GM19238 (cell line): ENCODE measurements at regions not wholly inside any gene's neighbourhood (a gene's known extent, or its start where the extent isn't known, plus 50 kb on each side); places are given as distances from the start of the nearest gene placed in this dataset.
"Not testable (repeated sequence)": the region's sequence is repeated elsewhere in the genome, so short reads cannot be mapped to it uniquely, and the experiment has no call there.

Experiments
- DNase-seq: peaks from one replicate; pipeline ENCODE4 v3.0.0; 2011; ENCODE audit warnings: low spot score; ENCODE audit not compliant: insufficient read length

GRCh38 chr1:147103416-147104155 lies 68.7 kb downstream of the PRKAB2 start:
- DNase-seq: not testable (repeated sequence)

GRCh38 chr1:147099192-147099591 lies 73.1 kb downstream of the PRKAB2 start:
- DNase-seq: no peak

- DNase-seq: not testable (repeated sequence)
Observed at GRCh38 chr1:147098338-147098973, 73.8 kb downstream of the PRKAB2 start.

- DNase-seq: no peak
Observed at GRCh38 chr1:147095691-147096090, 76.6 kb downstream of the PRKAB2 start.

- DNase-seq: no peak
Observed at GRCh38 chr1:147091801-147092200, 80.5 kb downstream of the PRKAB2 start.

- DNase-seq: no peak
Observed at GRCh38 chr1:147089457-147089856, 82.8 kb downstream of the PRKAB2 start.

GRCh38 chr1:147086129-147086528 lies 86.1 kb downstream of the PRKAB2 start:
- no peak for DNase-seq

GRCh38 chr1:147084273-147085096 lies 87.8 kb downstream of the PRKAB2 start:
- peak; percentile 32 for DNase-seq

GRCh38 chr1:147083919-147084272 lies 88.4 kb downstream of the PRKAB2 start:
- DNase-seq: no peak

GRCh38 chr1:147080671-147081394 lies 91.4 kb downstream of the PRKAB2 start:
- no peak for DNase-seq

GRCh38 chr1:147080006-147080661 lies 92.1 kb downstream of the PRKAB2 start:
- DNase-seq: no peak

- no peak for DNase-seq
Observed at GRCh38 chr1:147079400-147080005, 92.8 kb downstream of the PRKAB2 start.

- DNase-seq: no peak
Observed at GRCh38 chr1:147078606-147079399, 93.5 kb downstream of the PRKAB2 start.

- no peak for DNase-seq
Observed at GRCh38 chr1:147077936-147078605, 94.2 kb downstream of the PRKAB2 start.

GRCh38 chr1:147077523-147077922 lies 94.7 kb downstream of the PRKAB2 start:
- DNase-seq: no peak

GRCh38 chr1:147077081-147077480 lies 95.2 kb downstream of the PRKAB2 start:
- no peak for DNase-seq

GRCh38 chr1:147076442-147076841 lies 95.8 kb downstream of the PRKAB2 start:
- no peak for DNase-seq

GRCh38 chr1:147072482-147073432 lies 99.5 kb downstream of the PRKAB2 start:
- no peak for DNase-seq
